Testis (tissue), 2 donors: ENCODE measurements at regions not wholly inside any gene's neighbourhood (a gene's known extent, or its start where the extent isn't known, plus 50 kb on each side); places are given as distances from the start of the nearest gene placed in this dataset.

ENCODE experiments used
- DNase-seq: peaks from one replicate; pipeline ENCODE4 v3.0.0-alpha.2; 2019
- H3K27ac ChIP-seq, 2 donors: fragments of 200-600 bp; sonication (generic); one replicate each; pipeline ENCODE4 v1.5.1; 2019
- H3K27me3 ChIP-seq: fragments of 200-600 bp; sonication (generic); one replicate; pipeline ENCODE4 v1.5.1; 2019
- H3K36me3 ChIP-seq: fragments of 200-600 bp; sonication (generic); one replicate; pipeline ENCODE4 v1.5.1; 2017; ENCODE audit warnings: low read depth; ENCODE audit errors: missing control alignments
- H3K4me1 ChIP-seq: fragments of 200-600 bp; sonication (generic); one replicate; pipeline ENCODE4 v1.5.1; 2019
- H3K4me3 ChIP-seq, 2 donors: fragments of 200-600 bp; sonication (generic); one replicate each; pipeline ENCODE4 v1.5.1; 2017 to 2019
- H3K9me3 ChIP-seq: fragments of 200-600 bp; sonication (generic); one replicate; pipeline ENCODE4 v1.5.1; 2017
- CTCF ChIP-seq, 3 experiments: fragments of 450-650 bp in 2 of 3; fragments of 200-600 bp in 1 of 3; sonication (generic) in 1 of 3; IDR thresholded peaks; one replicate each; pipeline ENCODE4 v1.5.1; 2016 to 2019; ENCODE audit warnings: antibody characterized with exemption in 3 of 3, mild to moderate bottlenecking in 2 of 3, moderate library complexity in 1 of 3
- POLR2A ChIP-seq: fragments of 450-650 bp; IDR thresholded peaks from one replicate; pipeline ENCODE4 v1.6.1; 2017; ENCODE audit warnings: antibody characterized with exemption, mild to moderate bottlenecking, moderate library complexity
- whole genome bisulfite sequencing, 2 donors: methylation state at CpG; one replicate each; pipeline ENCODE4 v1.1.5; 2018; 5-methylcytosine and 5-hydroxymethylcytosine counted together
- intact Hi-C: fragments of 100-400 bp; cut with DNase I; formaldehyde crosslinking; loops from one replicate; pipeline ENCODE4 v1.15.1; 2023; ENCODE audit warnings: low total_unique reads

GRCh38 chr12:18207266-18207665 lies 54.1 kb upstream of the PIK3C2G start:
- no peaks in the 10 kb centered on the region for H3K4me1 ChIP-seq
- H3K27me3 ChIP-seq: no peaks in the 10 kb centered on the region
- no peak overlapping the region for H3K4me3 ChIP-seq
- no peaks in the 10 kb centered on the region for H3K36me3 ChIP-seq
- TF ChIP-seq CTCF (IDR thresholded peaks at IDR 0.05): no peak
- TF ChIP-seq POLR2A: no peak
- DNase-seq: no peak
- H3K9me3 ChIP-seq: no peaks in the 10 kb centered on the region
- no peak overlapping the region for H3K27ac ChIP-seq
- intact Hi-C loops: no loop called here

GRCh38 chr12:18206198-18206597 lies 55.1 kb upstream of the PIK3C2G start:
- no peaks in the 10 kb centered on the region for H3K36me3 ChIP-seq
- H3K4me3 ChIP-seq: no peak overlapping the region
- intact Hi-C loops: no loop called here
- TF ChIP-seq POLR2A: no peak
- TF ChIP-seq CTCF (IDR thresholded peaks at IDR 0.05): no peak
- no peaks in the 10 kb centered on the region for H3K27me3 ChIP-seq
- H3K9me3 ChIP-seq: no peaks in the 10 kb centered on the region
- H3K27ac ChIP-seq: no peak overlapping the region
- 71 to 77% methylated on average over 13 of the region's 13 CpGs for WGBS, 2 donors
- no peaks in the 10 kb centered on the region for H3K4me1 ChIP-seq
- no peak for DNase-seq

- WGBS, 2 donors: 76 to 80% methylated on average over 4 of the region's 4 CpGs
- Histone ChIP-seq H3K4me3 (no peak overlapping the region), H3K9me3 (no peaks in the 10 kb centered on the region), H3K4me1 (no peaks in the 10 kb centered on the region), H3K27me3 (no peaks in the 10 kb centered on the region), H3K36me3 (no peaks in the 10 kb centered on the region), H3K27ac (no peak overlapping the region)
- DNase-seq: no peak
- intact Hi-C loops: no loop called here
- TF ChIP-seq POLR2A (no peak), CTCF (IDR thresholded peaks at IDR 0.05) (no peak)
Observed at GRCh38 chr12:18204053-18204452, 57.3 kb upstream of the PIK3C2G start.

- Histone ChIP-seq H3K9me3 (no peaks in the 10 kb centered on the region), H3K27me3 (no peaks in the 10 kb centered on the region), H3K36me3 (no peaks in the 10 kb centered on the region), H3K27ac (no peak overlapping the region), H3K4me3 (no peak overlapping the region), H3K4me1 (no peaks in the 10 kb centered on the region)
- TF ChIP-seq CTCF (IDR thresholded peaks at IDR 0.05): no peak
- no peak for TF ChIP-seq POLR2A
- intact Hi-C loops: no loop called here
- DNase-seq: no peak
Observed at GRCh38 chr12:18192119-18192518, 69.2 kb upstream of the PIK3C2G start.

- WGBS, 2 donors: 88 to 96% methylated on average over 2 of the region's 2 CpGs
- no peaks in the 10 kb centered on the region for H3K27me3 ChIP-seq
- DNase-seq: no peak
- no peaks in the 10 kb centered on the region for H3K36me3 ChIP-seq
- no peak overlapping the region for H3K4me3 ChIP-seq
- intact Hi-C loops: no loop called here
- no peaks in the 10 kb centered on the region for H3K9me3 ChIP-seq
- H3K4me1 ChIP-seq: no peaks in the 10 kb centered on the region
- no peak overlapping the region for H3K27ac ChIP-seq
- no peak for TF ChIP-seq POLR2A
- TF ChIP-seq CTCF (IDR thresholded peaks at IDR 0.05): no peak
Observed at GRCh38 chr12:18183141-18183540, 78.2 kb upstream of the PIK3C2G start.
